ENCODE measurements at regions not wholly inside any gene's neighbourhood (a gene's known extent, or its start where the extent isn't known, plus 50 kb on each side); places are given as distances from the start of the nearest gene placed in this dataset.
"Not testable (repeated sequence)": the region's sequence is repeated elsewhere in the genome, so short reads cannot be mapped to it uniquely, and the experiment has no call there.

- FAIRE-seq (no peak), DNase-seq (no peak)
- no peak overlapping the region for H3K9ac ChIP-seq (ENCODE audit: low read length in 3 of 3)
- H3K9me3 ChIP-seq (ENCODE audit: control insufficient read depth in 2 of 3, insufficient read depth in 1 of 3, low read length in 3 of 3): no peaks in the 10 kb centered on the region
- no peak overlapping the region for H3K27ac ChIP-seq (ENCODE audit: low read depth in 2 of 2, low read length in 2 of 2)
- H3K27me3 ChIP-seq (ENCODE audit: control insufficient read depth, insufficient read depth, low read length): no peaks in the 10 kb centered on the region
- no peaks in the 10 kb centered on the region for H3K36me3 ChIP-seq (ENCODE audit: control insufficient read depth in 2 of 3, insufficient read depth in 3 of 3, low read length in 3 of 3)
- no peak overlapping the region for H3K4me3 ChIP-seq (ENCODE audit: low read length in 3 of 3)
- no peak for TF ChIP-seq CTCF (IDR thresholded peaks at IDR 0.05; ENCODE audit: borderline replicate concordance, extremely low read depth, insufficient read depth)
- intact Hi-C loops (cut with DNase I): no loop called here
- no peaks in the 10 kb centered on the region for H3K4me1 ChIP-seq (ENCODE audit: control insufficient read depth in 2 of 3, insufficient read depth in 2 of 3, low read depth in 1 of 3, low read length in 3 of 3)
Observed at GRCh38 chr7:29637374-29637773, 73.7 kb downstream of the PRR15 start.

DNA sequence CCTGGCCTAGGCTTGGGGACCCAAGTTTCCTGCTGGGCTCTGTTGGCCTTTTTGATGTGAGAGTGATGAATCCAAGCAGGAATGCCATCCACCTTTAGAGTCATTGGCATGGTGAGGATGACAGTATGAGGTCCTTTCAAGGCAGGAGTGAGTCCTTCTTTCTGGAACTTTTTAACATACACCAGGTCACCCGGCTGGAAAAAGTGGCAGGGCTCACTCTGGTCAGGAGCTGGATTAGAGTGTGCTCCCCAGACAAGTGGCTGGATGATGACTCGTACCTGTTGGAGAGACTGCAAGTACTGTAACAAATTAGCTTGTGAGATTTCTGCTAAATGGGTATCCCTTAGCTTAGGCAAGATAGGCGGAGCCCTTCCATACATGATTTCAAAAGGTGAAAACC lies 75.2 kb downstream of the PRR15 start:
- H3K4me3 ChIP-seq (ENCODE audit: low read length in 3 of 3); H3K9me3 ChIP-seq (ENCODE audit: control insufficient read depth in 2 of 3, insufficient read depth in 1 of 3, low read length in 3 of 3); H3K27me3 ChIP-seq (ENCODE audit: control insufficient read depth, insufficient read depth, low read length); H3K27ac ChIP-seq (ENCODE audit: low read depth in 2 of 2, low read length in 2 of 2); H3K4me1 ChIP-seq (ENCODE audit: control insufficient read depth in 2 of 3, insufficient read depth in 2 of 3, low read depth in 1 of 3, low read length in 3 of 3); DNase-seq; H3K36me3 ChIP-seq (ENCODE audit: control insufficient read depth in 2 of 3, insufficient read depth in 3 of 3, low read length in 3 of 3); H3K9ac ChIP-seq (ENCODE audit: low read length in 3 of 3); intact Hi-C loops (cut with DNase I); FAIRE-seq: not testable (repeated sequence)

GRCh38 chr7:29639386-29639785 lies 75.8 kb downstream of the PRR15 start:
- intact Hi-C loops (cut with DNase I): no loop called here
- FAIRE-seq: no peak

GRCh38 chr7:29639886-29640595 lies 76.4 kb downstream of the PRR15 start:
- H3K36me3 ChIP-seq (ENCODE audit: control insufficient read depth in 2 of 3, insufficient read depth in 3 of 3, low read length in 3 of 3): no peaks in the 10 kb centered on the region
- H3K4me3 ChIP-seq (ENCODE audit: low read length in 3 of 3): no peak overlapping the region
- H3K4me1 ChIP-seq (ENCODE audit: control insufficient read depth in 2 of 3, insufficient read depth in 2 of 3, low read depth in 1 of 3, low read length in 3 of 3): no peaks in the 10 kb centered on the region
- TF ChIP-seq CTCF (IDR thresholded peaks at IDR 0.05; ENCODE audit: borderline replicate concordance, extremely low read depth, insufficient read depth): no peak
- H3K9me3 ChIP-seq (ENCODE audit: control insufficient read depth in 2 of 3, insufficient read depth in 1 of 3, low read length in 3 of 3): no peaks in the 10 kb centered on the region
- peak in 4 of 5 donors; percentile 58 to 77 (median 73) for DNase-seq
- intact Hi-C loops (cut with DNase I): no loop called here
- no peaks in the 10 kb centered on the region for H3K27me3 ChIP-seq (ENCODE audit: control insufficient read depth, insufficient read depth, low read length)
- H3K9ac ChIP-seq (ENCODE audit: low read length in 3 of 3): no peak overlapping the region
- no peak overlapping the region for H3K27ac ChIP-seq (ENCODE audit: low read depth in 2 of 2, low read length in 2 of 2)
- no peak for FAIRE-seq

More at GRCh38 chr7:29639386-29639785, 75.8 kb downstream of the PRR15 start:
- TF ChIP-seq CTCF (IDR thresholded peaks at IDR 0.05; ENCODE audit: borderline replicate concordance, extremely low read depth, insufficient read depth): no peak
- H3K4me3 ChIP-seq (ENCODE audit: low read length in 3 of 3): no peak overlapping the region
- H3K9ac ChIP-seq (ENCODE audit: low read length in 3 of 3): no peak overlapping the region
- DNase-seq: no peak
- no peaks in the 10 kb centered on the region for H3K4me1 ChIP-seq (ENCODE audit: control insufficient read depth in 2 of 3, insufficient read depth in 2 of 3, low read depth in 1 of 3, low read length in 3 of 3)
- H3K9me3 ChIP-seq (ENCODE audit: control insufficient read depth in 2 of 3, insufficient read depth in 1 of 3, low read length in 3 of 3): no peaks in the 10 kb centered on the region
- H3K36me3 ChIP-seq (ENCODE audit: control insufficient read depth in 2 of 3, insufficient read depth in 3 of 3, low read length in 3 of 3): no peaks in the 10 kb centered on the region
- no peak overlapping the region for H3K27ac ChIP-seq (ENCODE audit: low read depth in 2 of 2, low read length in 2 of 2)
- H3K27me3 ChIP-seq (ENCODE audit: control insufficient read depth, insufficient read depth, low read length): no peaks in the 10 kb centered on the region
